Activated gamma-delta T cell treated with Interleukin-2 at 50 U/mL for 16 hours (primary cell): ENCODE measurements at regions not wholly inside any gene's neighbourhood (a gene's known extent, or its start where the extent isn't known, plus 50 kb on each side); places are given as distances from the start of the nearest gene placed in this dataset.
"Not testable (repeated sequence)": the region's sequence is repeated elsewhere in the genome, so short reads cannot be mapped to it uniquely, and the experiment has no call there.

Experiments
- DNase-seq: peaks from one replicate; pipeline ENCODE4 v3.0.0-alpha.2; 2020

DNA sequence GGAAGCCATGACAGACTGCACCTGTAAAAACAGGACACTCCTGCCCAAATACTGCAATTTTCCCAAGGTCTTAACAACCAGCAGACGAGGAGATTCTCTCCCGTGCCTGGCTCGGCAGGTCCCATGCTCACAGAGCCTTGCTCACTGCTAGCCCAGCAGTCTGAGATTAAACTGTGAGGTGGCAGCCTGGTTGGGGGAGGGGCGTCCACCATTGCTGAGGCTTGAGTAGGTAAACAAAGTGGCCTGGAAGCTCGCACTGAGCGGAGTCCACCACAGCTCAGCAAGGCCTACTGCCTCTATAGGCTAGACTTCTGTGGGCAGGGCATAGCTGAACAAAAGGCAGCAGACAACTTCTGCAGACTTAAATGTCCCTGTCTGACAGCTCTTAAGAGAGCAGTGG lies 80.3 kb downstream of the ANXA5 start:
- DNase-seq: not testable (repeated sequence)

GRCh38 chr4:121614101-121614500 lies 82.7 kb downstream of the ANXA5 start:
- DNase-seq: no peak

GRCh38 chr4:121599049-121599448 lies 97.7 kb downstream of the ANXA5 start:
- DNase-seq: no peak

GRCh38 chr4:121597346-121597934 lies 99.3 kb downstream of the ANXA5 start:
- DNase-seq: no peak

DNA sequence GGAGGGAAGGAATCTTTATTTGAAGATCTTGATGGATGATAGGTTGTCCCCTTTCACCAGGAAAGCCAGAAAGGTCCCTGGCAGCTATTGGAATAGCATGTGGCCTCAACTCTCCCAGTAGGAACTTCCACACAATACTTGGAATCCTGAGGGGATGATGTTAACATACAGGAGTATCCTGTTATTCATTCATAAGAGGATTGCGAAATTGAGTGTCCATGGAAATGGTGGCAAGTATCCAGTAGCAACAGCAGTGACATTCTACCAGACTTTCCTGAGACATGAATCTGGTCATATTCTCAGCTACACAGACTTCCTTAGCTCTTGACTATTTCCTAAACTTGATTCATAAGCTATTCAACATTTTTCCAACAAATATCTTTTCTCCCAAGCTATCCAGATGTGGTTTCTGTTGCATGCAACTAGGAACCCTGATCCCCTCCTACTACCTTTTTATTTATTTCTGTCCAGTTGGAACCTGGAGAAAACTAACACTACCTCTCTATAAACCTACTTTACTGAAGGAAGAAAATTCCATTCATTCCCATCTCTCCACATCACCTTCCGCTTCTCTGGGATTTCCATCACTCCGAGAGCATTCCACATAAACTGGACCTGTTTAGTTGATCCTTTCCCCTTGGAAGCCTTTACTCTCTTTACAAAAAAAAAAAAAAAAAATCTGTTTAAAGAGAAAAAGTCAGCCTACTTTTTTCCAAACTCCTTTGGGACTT lies 101.8 kb downstream of the ANXA5 start:
- DNase-seq: no peak

- no peak for DNase-seq
Measured at GRCh38 chr4:121593760-121594159, 103.0 kb downstream of the ANXA5 start.

GRCh38 chr4:121592257-121592656 lies 104.5 kb downstream of the ANXA5 start:
- not testable (repeated sequence) for DNase-seq

DNA sequence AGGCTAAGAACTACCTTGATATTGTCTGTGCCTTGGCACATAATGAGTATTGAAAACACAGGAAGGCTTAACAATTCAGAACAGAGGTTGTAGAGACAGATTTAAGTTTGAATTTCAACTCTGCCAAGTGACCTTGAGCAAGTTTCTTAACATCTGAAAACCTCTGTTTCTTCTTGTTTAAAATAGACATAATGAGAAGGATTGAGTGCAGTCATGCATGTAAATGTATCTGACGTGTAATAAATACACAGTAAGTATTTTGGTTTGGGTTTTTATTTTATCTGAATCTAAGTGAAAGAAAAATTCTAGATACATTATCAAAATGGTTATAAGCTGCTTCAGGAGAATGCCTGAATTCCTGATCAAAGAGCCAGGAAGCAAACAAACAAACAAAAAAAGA lies 111.9 kb downstream of the ANXA5 start:
- DNase-seq: no peak

DNA sequence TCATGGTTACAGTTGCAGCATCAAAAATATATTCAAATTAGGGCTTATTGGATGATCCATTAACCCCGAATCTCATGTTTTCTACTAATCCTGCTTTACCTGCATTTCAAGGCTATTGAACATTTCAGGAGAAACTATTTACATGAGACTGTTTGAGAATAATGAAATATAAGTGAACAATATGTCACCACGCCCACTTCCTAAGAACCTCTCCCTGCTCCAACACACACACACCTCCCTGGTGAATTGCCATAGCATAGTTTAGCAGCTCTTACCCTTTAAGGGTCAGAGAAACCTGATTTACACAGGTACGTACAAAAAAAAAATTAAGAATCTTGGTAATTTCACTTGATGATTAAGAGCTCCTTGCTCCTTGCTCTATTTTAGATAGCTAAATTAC lies 113.4 kb downstream of the ANXA5 start:
- no peak for DNase-seq

DNA sequence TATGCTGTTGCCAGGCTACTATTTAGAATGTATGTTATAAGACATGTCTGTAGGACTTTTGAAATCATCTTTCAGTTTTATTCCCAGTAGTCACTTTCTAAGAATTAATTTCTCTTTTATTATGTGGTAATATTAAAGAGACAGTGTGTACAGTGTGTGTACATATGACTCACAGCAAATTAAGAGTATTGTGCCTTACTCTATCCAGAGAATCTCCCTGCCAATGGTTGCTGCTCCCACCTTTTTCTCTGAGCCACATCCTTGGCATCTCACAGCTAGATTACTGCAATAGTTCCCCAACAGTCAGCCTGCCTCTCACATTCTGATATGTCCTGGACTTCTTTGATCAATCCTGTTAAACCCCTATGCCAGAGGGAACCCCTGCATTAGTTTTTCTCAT lies 114.5 kb downstream of the ANXA5 start:
- no peak for DNase-seq

DNA sequence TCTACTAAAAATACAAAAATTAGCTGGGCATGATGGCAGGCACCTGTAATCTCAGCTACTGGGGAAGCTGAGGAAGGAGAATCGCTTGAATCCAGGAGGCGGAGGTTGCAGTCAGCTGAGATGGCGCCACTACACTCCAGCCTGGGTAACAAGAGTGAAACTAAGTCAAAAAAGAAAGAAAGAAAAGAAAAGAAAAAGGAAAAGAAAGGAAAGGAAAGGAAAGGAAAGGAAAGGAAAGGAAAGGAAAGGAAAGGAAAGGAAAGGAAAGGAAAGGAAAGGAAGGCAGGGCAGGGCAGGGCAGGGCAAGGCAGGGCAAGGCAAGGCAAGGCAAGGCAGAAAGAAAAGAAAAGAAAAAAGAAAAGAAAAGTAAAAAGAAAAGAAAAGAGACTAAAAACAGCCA lies 121.4 kb downstream of the ANXA5 start:
- DNase-seq: not testable (repeated sequence)

DNA sequence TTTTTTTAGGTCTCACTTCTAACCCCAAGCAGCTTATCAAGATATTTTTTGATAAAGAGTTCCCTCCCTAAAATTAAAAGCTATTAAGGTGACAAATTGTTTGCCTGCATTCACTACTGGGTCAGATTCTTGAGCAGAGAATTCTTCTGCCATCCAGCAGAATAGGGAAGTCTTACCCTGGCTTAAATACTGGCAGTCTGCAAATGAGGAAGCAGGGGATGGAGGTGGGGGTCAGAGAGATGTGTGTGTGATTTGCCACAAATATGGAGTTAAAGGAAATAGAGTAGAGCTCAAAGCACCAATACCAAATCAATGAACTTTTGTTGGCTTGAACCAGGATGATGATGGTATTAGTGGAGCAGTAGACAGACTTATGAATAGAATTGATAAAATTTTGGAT lies 122.2 kb downstream of the ANXA5 start:
- DNase-seq: no peak

- DNase-seq: no peak
Measured at GRCh38 chr4:121567748-121568147, 129.0 kb downstream of the ANXA5 start.

GRCh38 chr4:121564840-121565375 lies 131.9 kb downstream of the ANXA5 start:
- no peak for DNase-seq

DNA sequence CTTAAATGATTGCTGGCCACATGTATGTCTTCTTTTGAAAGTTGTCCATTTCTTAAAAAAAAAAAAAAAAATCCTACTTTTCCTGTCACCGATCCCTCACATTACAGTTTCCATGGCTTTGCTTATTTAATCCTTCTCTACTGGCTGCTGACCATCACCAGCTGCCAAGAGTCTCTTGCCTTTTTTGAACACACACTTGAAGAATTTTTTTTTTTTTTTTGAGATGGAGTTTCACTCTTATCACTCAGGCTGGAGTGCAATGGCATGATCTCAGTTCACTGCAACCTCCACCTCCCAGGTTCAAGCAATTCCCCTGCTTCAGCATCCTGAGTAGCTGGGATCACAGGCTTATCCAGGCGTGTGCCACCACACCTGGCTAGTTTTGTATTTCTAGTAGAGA lies 134.0 kb downstream of the ANXA5 start:
- no peak for DNase-seq

DNA sequence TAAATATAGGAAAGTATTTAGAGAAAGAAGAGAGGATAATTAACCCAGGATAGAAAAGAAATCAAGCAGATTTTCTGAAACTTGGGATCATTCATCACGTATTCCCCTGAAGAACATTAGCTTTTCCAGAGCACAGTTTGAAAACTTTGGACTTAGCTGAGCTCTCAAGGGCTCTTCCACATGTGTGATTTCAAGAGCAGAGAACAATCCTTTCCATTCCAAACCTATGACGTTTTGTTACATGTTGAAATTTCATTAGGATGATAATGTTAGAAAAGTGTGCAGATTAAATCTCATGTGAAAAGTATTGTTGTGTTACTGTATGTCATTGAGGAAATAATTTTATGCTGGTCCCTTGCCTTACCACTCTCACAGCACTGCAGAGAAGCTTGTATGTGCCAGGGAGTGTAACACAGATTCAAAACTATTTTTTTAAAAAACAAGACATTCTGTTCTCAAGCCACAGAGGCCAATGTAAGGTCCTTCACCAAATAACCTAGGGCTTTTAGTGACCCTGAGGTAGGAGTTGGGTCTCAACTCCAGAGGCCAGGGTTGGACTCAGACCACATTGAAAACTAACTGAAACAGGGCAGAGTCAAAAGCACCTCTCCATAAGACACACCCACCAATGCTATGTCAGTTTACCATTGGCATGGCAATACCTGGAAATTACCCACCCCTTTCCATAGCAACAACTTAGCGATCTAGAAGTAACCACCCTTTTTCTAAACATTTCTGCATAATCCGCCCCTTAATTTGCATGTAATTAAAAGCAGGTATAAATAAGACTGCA lies 141.3 kb downstream of the ANXA5 start:
- DNase-seq: no peak

GRCh38 chr4:121554382-121554781 lies 142.4 kb downstream of the ANXA5 start:
- no peak for DNase-seq

DNA sequence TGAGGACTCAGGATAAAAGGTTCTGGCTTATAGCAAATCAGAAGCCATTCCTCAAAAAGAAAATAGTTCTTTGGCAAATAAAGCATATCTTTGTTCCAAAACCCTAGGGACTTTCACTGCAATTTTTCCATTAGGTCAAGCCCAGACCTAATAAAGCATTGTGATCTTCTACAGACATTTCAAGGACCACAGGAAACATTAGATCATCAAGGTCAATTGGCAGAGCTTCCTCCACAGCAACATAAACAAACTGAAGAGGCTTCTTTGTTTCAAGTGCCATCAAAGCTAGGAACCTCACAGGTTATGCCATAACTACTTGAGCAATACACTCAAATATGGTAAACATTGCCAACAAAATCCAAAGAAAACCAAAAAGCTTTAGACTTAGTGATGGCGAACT lies 144.9 kb downstream of the ANXA5 start:
- DNase-seq: no peak

DNA sequence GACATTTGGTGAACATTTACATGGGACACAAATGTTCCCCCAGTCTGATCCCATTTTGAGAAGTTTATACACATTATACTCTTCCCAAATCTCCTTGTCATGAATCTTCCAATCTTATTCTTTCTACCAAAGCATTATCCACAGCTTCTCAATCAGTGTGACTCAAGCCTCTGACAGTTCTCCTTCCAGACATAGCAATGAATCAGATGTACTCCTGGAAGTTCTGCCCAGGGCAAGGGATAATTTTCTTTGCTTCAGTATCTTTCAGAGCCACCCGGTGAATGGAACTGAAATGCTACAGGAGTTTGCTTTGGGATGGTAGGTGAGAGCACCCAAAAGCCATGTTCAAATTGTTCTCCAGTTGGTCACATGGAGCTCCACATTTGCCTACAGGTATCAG lies 145.5 kb downstream of the ANXA5 start:
- no peak for DNase-seq

GRCh38 chr4:121541696-121542095 lies 155.1 kb downstream of the ANXA5 start:
- no peak for DNase-seq

DNA sequence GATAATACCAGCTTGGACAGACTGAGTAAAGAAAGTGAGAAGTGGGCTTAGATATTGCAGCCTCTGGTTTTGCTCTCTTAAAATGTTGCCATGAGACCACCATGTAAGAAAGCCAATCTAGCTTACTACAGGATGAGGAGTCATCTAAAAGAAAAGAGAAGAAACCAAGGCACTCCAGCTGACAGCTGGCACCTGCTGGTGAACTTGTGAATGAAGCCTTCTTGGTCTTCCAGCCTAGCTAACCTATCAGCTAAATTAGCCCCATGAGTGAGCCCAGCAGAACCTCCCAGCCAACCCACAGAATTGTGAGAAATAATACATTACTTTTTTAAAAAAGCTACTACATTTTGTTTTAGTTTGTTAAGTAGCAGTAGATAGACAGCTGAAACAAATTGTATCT lies 154.5 kb upstream of the QRFPR start:
- DNase-seq: no peak

- no peak for DNase-seq
Measured at GRCh38 chr4:121534187-121534586, 153.4 kb upstream of the QRFPR start.

GRCh38 chr4:121526509-121526908 lies 145.7 kb upstream of the QRFPR start:
- no peak for DNase-seq
